IMR-90 (cell line): ENCODE measurements at regions not wholly inside any gene's neighbourhood (a gene's known extent, or its start where the extent isn't known, plus 50 kb on each side); places are given as distances from the start of the nearest gene placed in this dataset.

ENCODE experiments used
- ATAC-seq: fragments of 200-7000 bp; cut with Tn5 transposase; 2 replicates; pipeline ENCODE4 v1.9.1; 2020; ENCODE audit warnings: low read depth, mild to moderate bottlenecking, moderate library complexity
- BruUV-seq: library from RNA; stranded (reverse); fragments of 400-500 nt; replicated peaks from 2 replicates; lab custom pipeline; 2021; lab: Mats Ljungman, UMichigan
- CTCF ChIA-PET: fragments of 300-600 bp; formaldehyde crosslinking; extraction: SDS; loops from one replicate; lab custom pipeline; 2021; ENCODE audit warnings: antibody characterized with exemption; lab: Yijun Ruan, JAX
- POLR2A ChIA-PET: fragments of 300-600 bp; sonication (Branson Sonifier 250); formaldehyde crosslinking; loops from one replicate; lab custom pipeline; 2022; ENCODE audit warnings: antibody characterized with exemption; ENCODE audit not compliant: unreplicated experiment; lab: Charles Lee
- DNase-seq: peaks from one replicate; pipeline ENCODE4 v3.0.0; 2013
- H2AFZ ChIP-seq: replicated peaks from 2 replicates; pipeline ENCODE3; 2013; ENCODE audit warnings: low read length, mild to moderate bottlenecking; ENCODE audit not compliant: poor library complexity
- H2AK5ac ChIP-seq: 2 replicates; pipeline ENCODE4 v1.6.1; 2013; ENCODE audit warnings: low read depth, low read length, inconsistent platforms
- H2AK9ac ChIP-seq: replicated peaks from 2 replicates; pipeline ENCODE3; 2013; ENCODE audit warnings: mild to moderate bottlenecking, low read depth, low read length, moderate library complexity; ENCODE audit not compliant: poor library complexity
- H2BK120ac ChIP-seq: 2 replicates; pipeline ENCODE4 v1.6.1; 2013; ENCODE audit warnings: low read depth, low read length, inconsistent platforms
- H2BK15ac ChIP-seq: 3 replicates; pipeline ENCODE4 v1.6.1; 2013; ENCODE audit warnings: low read depth, low read length, inconsistent platforms
- H2BK20ac ChIP-seq: 2 replicates; pipeline ENCODE4 v1.6.1; 2013; ENCODE audit warnings: low read depth, mild to moderate bottlenecking, inconsistent platforms, low read length, moderate library complexity
- H2BK5ac ChIP-seq: 2 replicates; pipeline ENCODE4 v1.6.1; 2013; ENCODE audit warnings: mild to moderate bottlenecking, low read depth, low read length, inconsistent platforms; ENCODE audit not compliant: poor library complexity, severe bottlenecking
- H3K14ac ChIP-seq: replicated peaks from 2 replicates; pipeline ENCODE4 v1.6.1; 2013; ENCODE audit warnings: low read depth, low read length, inconsistent platforms
- H3K18ac ChIP-seq: 2 replicates; pipeline ENCODE4 v1.6.1; 2013; ENCODE audit warnings: low read depth, low read length, control low read depth
- H3K23ac ChIP-seq: 2 replicates; pipeline ENCODE4 v1.6.1; 2013; ENCODE audit warnings: low read depth, low read length, inconsistent platforms
- H3K27ac ChIP-seq: 2 replicates; pipeline ENCODE4 v1.5.1; 2013; ENCODE audit warnings: mild to moderate bottlenecking, control low read depth, low read length; ENCODE audit not compliant: insufficient read depth
- H3K27me3 ChIP-seq: 2 replicates; pipeline ENCODE4 v1.6.1; 2013; ENCODE audit warnings: low read length; ENCODE audit not compliant: control insufficient read depth, insufficient read depth
- H3K36me3 ChIP-seq: 2 replicates; pipeline ENCODE4 v1.6.1; 2013; ENCODE audit warnings: low read length, mixed read lengths; ENCODE audit not compliant: control insufficient read depth, insufficient read depth
- H3K4ac ChIP-seq: 2 replicates; pipeline ENCODE4 v1.6.1; 2013; ENCODE audit warnings: low read depth, low read length, inconsistent platforms
- H3K4me1 ChIP-seq: 2 replicates; pipeline ENCODE4 v1.6.1; 2013; ENCODE audit warnings: low read length, mixed read lengths; ENCODE audit not compliant: control insufficient read depth, insufficient read depth
- H3K4me2 ChIP-seq: 2 replicates; pipeline ENCODE4 v1.6.1; 2013; ENCODE audit warnings: low read depth, mild to moderate bottlenecking, control low read depth, low read length, moderate library complexity
- H3K4me3 ChIP-seq: 2 replicates; pipeline ENCODE4 v1.5.1; 2013; ENCODE audit warnings: low read depth, mild to moderate bottlenecking, control low read depth, low read length, moderate library complexity; ENCODE audit not compliant: insufficient read depth
- H3K56ac ChIP-seq: 2 replicates; pipeline ENCODE4 v1.6.1; 2013; ENCODE audit warnings: low read length, inconsistent platforms; ENCODE audit not compliant: insufficient read depth; ENCODE audit errors: extremely low read depth
- H3K79me1 ChIP-seq, 2 experiments: 2 replicates each; pipeline ENCODE4 v1.6.1; 2013; ENCODE audit warnings: low read length in 2 of 2, inconsistent platforms in 1 of 2, low read depth in 1 of 2
- H3K9ac ChIP-seq: 2 replicates; pipeline ENCODE4 v1.6.1; 2013; ENCODE audit warnings: low read depth, low read length, control low read depth
- H3K9me1 ChIP-seq: 2 replicates; pipeline ENCODE4 v1.6.1; 2013; ENCODE audit warnings: low read length, inconsistent platforms; ENCODE audit not compliant: insufficient read depth
- H3K9me3 ChIP-seq: 2 replicates; pipeline ENCODE4 v1.6.1; 2013; ENCODE audit warnings: low read length; ENCODE audit not compliant: control insufficient read depth, insufficient read depth
- H4K20me1 ChIP-seq: 2 replicates; pipeline ENCODE4 v1.6.1; 2013; ENCODE audit warnings: low read length, inconsistent platforms; ENCODE audit not compliant: insufficient read depth
- H4K5ac ChIP-seq: 2 replicates; pipeline ENCODE4 v1.6.1; 2013; ENCODE audit warnings: mild to moderate bottlenecking, low read depth, low read length, control low read depth
- H4K8ac ChIP-seq, 2 experiments: 2 replicates each; pipeline ENCODE4 v1.6.1; 2013; ENCODE audit warnings: low read depth in 2 of 2, low read length in 2 of 2, control low read depth in 1 of 2, inconsistent platforms in 1 of 2
- H4K91ac ChIP-seq: 2 replicates; pipeline ENCODE4 v1.6.1; 2013; ENCODE audit warnings: low read depth, low read length, inconsistent platforms; ENCODE audit not compliant: insufficient read depth
- BHLHE40 ChIP-seq: fragments of 150-350 bp; IDR thresholded peaks from 2 replicates; pipeline ENCODE4 v1.6.1; 2016; ENCODE audit warnings: mild to moderate bottlenecking, low read depth, low read length
- CEBPB ChIP-seq: IDR thresholded peaks from 2 replicates; pipeline ENCODE4 v1.6.1; 2012; ENCODE audit warnings: low read depth, low read length, improper control_type of control experiment
- CHD1 ChIP-seq: IDR thresholded peaks from 2 replicates; pipeline ENCODE4 v1.6.1; 2012; ENCODE audit warnings: low read depth, low read length, improper control_type of control experiment
- CTCF ChIP-seq: conservative IDR thresholded peaks from 2 replicates; pipeline ENCODE4 v1.5.1; 2012; ENCODE audit warnings: mild to moderate bottlenecking, low read depth, low read length, improper control_type of control experiment
- FOS ChIP-seq: fragments of 150-350 bp; IDR thresholded peaks from 2 replicates; pipeline ENCODE4 v1.6.1; 2016; ENCODE audit warnings: low read depth, low read length
- MAFK ChIP-seq: IDR thresholded peaks from 2 replicates; pipeline ENCODE4 v1.6.1; 2012; ENCODE audit warnings: low read depth, low read length, improper control_type of control experiment
- MAZ ChIP-seq: IDR thresholded peaks from 2 replicates; pipeline ENCODE4 v1.6.1; 2012; ENCODE audit warnings: low read depth, mild to moderate bottlenecking, low read length, improper control_type of control experiment, moderate library complexity, borderline replicate concordance
- MXI1 ChIP-seq: IDR thresholded peaks from 2 replicates; pipeline ENCODE4 v1.6.1; 2012; ENCODE audit warnings: low read depth, mild to moderate bottlenecking, low read length, moderate library complexity, borderline replicate concordance
- NFE2L2 ChIP-seq: fragments of 150-350 bp; IDR thresholded peaks from 2 replicates; pipeline ENCODE4 v1.6.1; 2016; ENCODE audit warnings: low read depth, mild to moderate bottlenecking, low read length
- POLR2A ChIP-seq: IDR thresholded peaks from 2 replicates; pipeline ENCODE4 v1.6.1; 2012; ENCODE audit warnings: mild to moderate bottlenecking, low read depth, low read length
- RAD21 ChIP-seq: IDR thresholded peaks from 2 replicates; pipeline ENCODE4 v1.6.1; 2012; ENCODE audit warnings: low read length, improper control_type of control experiment
- RFX5 ChIP-seq: IDR thresholded peaks from 2 replicates; pipeline ENCODE4 v1.8.0; 2012; ENCODE audit warnings: low read depth, mild to moderate bottlenecking, low read length, moderate library complexity
- SMC3 ChIP-seq: fragments of 150-350 bp; IDR thresholded peaks from 2 replicates; pipeline ENCODE4 v1.6.1; 2016; ENCODE audit warnings: low read depth, mild to moderate bottlenecking, antibody characterized with exemption, low read length, moderate library complexity
- WGBS, 2 experiments: methylation state at CpG; one replicate each; pipeline versions ENCODE4 v1.1.5 to v1.1.7; 2013; ENCODE audit warnings: missing lambda C conversion rate in 2 of 2; ENCODE audit not compliant: insufficient read length in 1 of 2; ENCODE audit errors: extremely low coverage in 2 of 2; 5-methylcytosine and 5-hydroxymethylcytosine counted together
- dilution Hi-C: fragments of 300-500 bp; cut with HindIII; formaldehyde crosslinking; loops from one replicate; pipeline ENCODE4 v1.14.3; 2018; ENCODE audit warnings: low sequenced_read_pairs; ENCODE audit not compliant: unreplicated experiment
- in situ Hi-C: fragments of 300-500 bp; cut with MboI; formaldehyde crosslinking; loops from 3 replicates; pipeline ENCODE4 v1.14.3; 2019; ENCODE audit warnings: low sequenced_read_pairs, inconsistent platforms, mixed read lengths
- intact Hi-C: fragments of 100-400 bp; cut with micrococcal nuclease; formaldehyde crosslinking; loops from 2 replicates; pipeline ENCODE4 v1.10.0; 2022
- TF ChIP-seq, protein P1 (sequence below): fragments of 150-350 bp; IDR thresholded peaks from 2 replicates; pipeline ENCODE4 v1.6.1; 2016; ENCODE audit warnings: low read depth, mild to moderate bottlenecking, low read length, moderate library complexity, borderline replicate concordance
- TF ChIP-seq, protein P2 (sequence below): fragments of 150-350 bp; IDR thresholded peaks from 2 replicates; pipeline ENCODE4 v1.6.1; 2017; ENCODE audit warnings: mild to moderate bottlenecking, antibody characterized with exemption, low read length, low read depth

- in situ Hi-C loops, result no loop called here
- Histone ChIP-seq H3K4me2 (no peak overlapping the region; the same call in 1 of the 2 replicates), H2BK20ac (peak overlapping the region; percentile 32; the same call in 1 of the 2 replicates), H3K9me1 (peaks cover 4% of the 10 kb centered on the region), H2BK5ac (no peak overlapping the region), H4K91ac (0 out of 2 replicates have a peak overlapping the region, but pooled peaks have one; percentile 12), H3K27ac (no peak overlapping the region), H3K18ac (peak overlapping the region; percentile 6; the same call in 1 of the 2 replicates), H3K4me3 (no peak overlapping the region), H2AFZ (no peak overlapping the region), H3K36me3 (no peaks in the 10 kb centered on the region), H3K14ac (no peak overlapping the region), H3K56ac (no peak overlapping the region), H2AK5ac (peak overlapping the region; percentile 15; the same call in 1 of the 2 replicates), H3K23ac (no peak overlapping the region), H2AK9ac (no peak overlapping the region), H4K20me1 (no peaks in the 10 kb centered on the region), H3K9me3 (no peaks in the 10 kb centered on the region), H3K9ac (no peak overlapping the region), H3K4me1 (peaks cover 7% of the 10 kb centered on the region), H4K8ac (no peak overlapping the region), H2BK120ac (peak overlapping the region; percentile 23; the same call in 1 of the 2 replicates), H4K5ac (no peak overlapping the region), H3K27me3 (peaks cover 2% of the 10 kb centered on the region), H2BK15ac (no peak overlapping the region; the same call in 2 of the 3 replicates), H3K4ac (0 out of 2 replicates have a peak overlapping the region, but pooled peaks have one; percentile 5), H3K79me1 (no peaks in the 10 kb centered on the region)
- intact Hi-C loops, result no loop called here
- dilution Hi-C loops, result no loop called here
- no TSS peak for BruUV-seq
- ATAC-seq, result peak; percentile 27
- DNase-seq, result no peak
- CTCF ChIA-PET, result no interaction called here
- POLR2A ChIA-PET, result interaction anchor here (0.5 to 0.6 kb wide), 2 partner anchors 39 to 329 kb away, joined by 3 to 5 read pairs; no protein-coding TSS in a partner anchor
- 90% methylated on average over 2 of the region's 13 CpGs; no CpG with 5 or more reads in 1 of the 2 experiments for WGBS, 2 experiments
- TF ChIP-seq CEBPB, result no peak
- TF ChIP-seq BHLHE40, result no peak
- TF ChIP-seq NFE2L2, result no peak
- no peak for TF ChIP-seq MAZ
- no peak for TF ChIP-seq MAFK
- TF ChIP-seq, protein P1, sequence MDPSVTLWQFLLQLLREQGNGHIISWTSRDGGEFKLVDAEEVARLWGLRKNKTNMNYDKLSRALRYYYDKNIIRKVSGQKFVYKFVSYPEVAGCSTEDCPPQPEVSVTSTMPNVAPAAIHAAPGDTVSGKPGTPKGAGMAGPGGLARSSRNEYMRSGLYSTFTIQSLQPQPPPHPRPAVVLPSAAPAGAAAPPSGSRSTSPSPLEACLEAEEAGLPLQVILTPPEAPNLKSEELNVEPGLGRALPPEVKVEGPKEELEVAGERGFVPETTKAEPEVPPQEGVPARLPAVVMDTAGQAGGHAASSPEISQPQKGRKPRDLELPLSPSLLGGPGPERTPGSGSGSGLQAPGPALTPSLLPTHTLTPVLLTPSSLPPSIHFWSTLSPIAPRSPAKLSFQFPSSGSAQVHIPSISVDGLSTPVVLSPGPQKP, result no peak
- no peak for TF ChIP-seq SMC3
- no peak for TF ChIP-seq RAD21
- no peak for TF ChIP-seq POLR2A
- TF ChIP-seq RFX5, result no peak
- TF ChIP-seq, protein P2, sequence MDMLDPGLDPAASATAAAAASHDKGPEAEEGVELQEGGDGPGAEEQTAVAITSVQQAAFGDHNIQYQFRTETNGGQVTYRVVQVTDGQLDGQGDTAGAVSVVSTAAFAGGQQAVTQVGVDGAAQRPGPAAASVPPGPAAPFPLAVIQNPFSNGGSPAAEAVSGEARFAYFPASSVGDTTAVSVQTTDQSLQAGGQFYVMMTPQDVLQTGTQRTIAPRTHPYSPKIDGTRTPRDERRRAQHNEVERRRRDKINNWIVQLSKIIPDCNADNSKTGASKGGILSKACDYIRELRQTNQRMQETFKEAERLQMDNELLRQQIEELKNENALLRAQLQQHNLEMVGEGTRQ, result no peak
- no peak for TF ChIP-seq CHD1
- no peak for TF ChIP-seq FOS
- no peak for TF ChIP-seq MXI1
- no peak for TF ChIP-seq CTCF
Measured at GRCh38 chr6:1063671-1064355, 248.1 kb upstream of the FOXQ1 start.
